Sigmoid colon (tissue), 6 donors: ENCODE measurements at regions not wholly inside any gene's neighbourhood (a gene's known extent, or its start where the extent isn't known, plus 50 kb on each side); places are given as distances from the start of the nearest gene placed in this dataset.

ENCODE experiments used
- DNase-seq: peaks from one replicate; pipeline ENCODE4 v3.0.0-alpha.2; 2019
- H3K27ac ChIP-seq, 4 donors: fragments of 200-600 bp; sonication (generic); one replicate each; pipeline ENCODE4 v1.5.1; 2016 to 2019; ENCODE audit warnings: mild to moderate bottlenecking in 1 of 4
- H3K27me3 ChIP-seq, 3 donors: fragments of 200-600 bp; sonication (generic); one replicate each; pipeline ENCODE4 v1.5.1; 2019; ENCODE audit warnings: mild to moderate bottlenecking in 1 of 3
- H3K36me3 ChIP-seq, 4 donors: fragments of 200-600 bp; sonication (generic); one replicate each; pipeline ENCODE4 v1.5.1; 2016 to 2019
- H3K4me1 ChIP-seq, 4 donors: fragments of 200-600 bp; sonication (generic); one replicate each; pipeline ENCODE4 v1.5.1; 2017 to 2019
- H3K4me3 ChIP-seq, 4 donors: fragments of 200-600 bp; sonication (generic); one replicate each; pipeline ENCODE4 v1.5.1; 2017 to 2019; ENCODE audit warnings: mild to moderate bottlenecking in 2 of 4, moderate library complexity in 1 of 4
- H3K9me3 ChIP-seq, 4 donors: fragments of 200-600 bp in 3 of 4; sonication (generic) in 3 of 4; one replicate each; pipeline versions ENCODE4 v1.5.1 to v1.6.1; 2013 to 2019
- CTCF ChIP-seq, 4 experiments: fragments of 450-650 bp in 3 of 4; fragments of 200-600 bp in 1 of 4; IDR thresholded peaks; one replicate each; pipeline ENCODE4 v1.5.1; 2016 to 2019; ENCODE audit warnings: antibody characterized with exemption in 4 of 4, mild to moderate bottlenecking in 3 of 4, moderate library complexity in 2 of 4
- EP300 ChIP-seq, 4 donors: sonication (generic); formaldehyde crosslinking; IDR thresholded peaks; one replicate each; pipeline ENCODE4 v1.6.1; 2017; ENCODE audit warnings: antibody characterized with exemption in 4 of 4
- POLR2A ChIP-seq, 2 donors: fragments of 450-650 bp; IDR thresholded peaks; one replicate each; pipeline ENCODE4 v1.6.1; 2016; ENCODE audit warnings: antibody characterized with exemption in 2 of 2, mild to moderate bottlenecking in 2 of 2, moderate library complexity in 2 of 2
- POLR2AphosphoS5 ChIP-seq, 4 donors: sonication (generic); formaldehyde crosslinking; IDR thresholded peaks; one replicate each; pipeline ENCODE4 v1.6.1; 2017; ENCODE audit warnings: antibody characterized with exemption in 4 of 4
- WGBS, 2 donors: extraction: QIAGEN DNeasy Blood & Tissue Kit; methylation state at CpG; one replicate each; pipeline ENCODE4 v1.1.7; 2013; 5-methylcytosine and 5-hydroxymethylcytosine counted together
- intact Hi-C: fragments of 100-400 bp; cut with DNase I; formaldehyde crosslinking; loops from one replicate; pipeline ENCODE4 v1.15.1; 2023
- donor health status: healthy with polysubstance abuse.
- donor health status: healthy.

GRCh38 chr1:101307985-101308689 lies 71.3 kb downstream of the S1PR1 start:
- 56 to 70% methylated on average over 7 of the region's 7 CpGs for WGBS, 2 donors
- Histone ChIP-seq H3K9me3 (no peaks in the 10 kb centered on the region), H3K4me3 (no peak overlapping the region), H3K27me3 (peaks cover 0 to 13% (median 0%) of the 10 kb centered on the region in 3 donors), H3K36me3 (no peaks in the 10 kb centered on the region), H3K27ac (no peak overlapping the region), H3K4me1 (peaks cover 0 to 8% (median 5%) of the 10 kb centered on the region in 4 donors)
- intact Hi-C loops, result loop anchor here (2.0 kb wide), 1 partner anchor 49 kb away; no protein-coding TSS in a partner anchor
- TF ChIP-seq CTCF (IDR thresholded peaks at IDR 0.05) (no peak), POLR2AphosphoS5 (IDR thresholded peaks at IDR 0.05) (no peak), EP300 (IDR thresholded peaks at IDR 0.05) (no peak), POLR2A (IDR thresholded peaks at IDR 0.05) (no peak)
- DNase-seq, result no peak

GRCh38 chr1:101308935-101309333 lies 72.1 kb downstream of the S1PR1 start:
- no peaks in the 10 kb centered on the region for H3K36me3 ChIP-seq
- H3K4me1 ChIP-seq, result peaks cover 0 to 8% (median 5%) of the 10 kb centered on the region in 4 donors
- no peak overlapping the region for H3K27ac ChIP-seq
- peak overlapping the region in 1 of 4 donors; percentile 45 for H3K4me3 ChIP-seq
- DNase-seq, result no peak
- H3K27me3 ChIP-seq, result peaks cover 0 to 13% (median 0%) of the 10 kb centered on the region in 3 donors
- TF ChIP-seq POLR2A (IDR thresholded peaks at IDR 0.05) (no peak), CTCF (IDR thresholded peaks at IDR 0.05) (no peak), POLR2AphosphoS5 (IDR thresholded peaks at IDR 0.05) (no peak), EP300 (IDR thresholded peaks at IDR 0.05) (no peak)
- no peaks in the 10 kb centered on the region for H3K9me3 ChIP-seq
- WGBS, 2 donors, result 14 to 16% methylated on average over 8 of the region's 8 CpGs
- intact Hi-C loops, result loop anchor here (2.0 kb wide), 1 partner anchor 48 kb away; no protein-coding TSS in a partner anchor

- H3K36me3 ChIP-seq, result no peaks in the 10 kb centered on the region
- H3K27me3 ChIP-seq, result peaks cover 0 to 13% (median 0%) of the 10 kb centered on the region in 3 donors
- H3K4me3 ChIP-seq, result peak overlapping the region in 3 of 4 donors; percentile 16 to 45 (median 45)
- no peaks in the 10 kb centered on the region for H3K9me3 ChIP-seq
- TF ChIP-seq CTCF (IDR thresholded peaks at IDR 0.05) (peak; percentile 18 to 82 (median 58)), POLR2A (IDR thresholded peaks at IDR 0.05) (no peak)
- peaks cover 0 to 8% (median 5%) of the 10 kb centered on the region in 4 donors for H3K4me1 ChIP-seq
- peak; percentile 73 for DNase-seq
- H3K27ac ChIP-seq, result no peak overlapping the region
- WGBS, 2 donors, result 6% methylated on average over 37 of the region's 37 CpGs
- intact Hi-C loops, result loop anchor here (2.0 kb wide), 1 partner anchor 47 kb away; no protein-coding TSS in a partner anchor
These were observed 72.8 kb downstream of the S1PR1 start for GRCh38 chr1:101309334-101310311.

GRCh38 chr1:101310506-101310905 lies 73.7 kb downstream of the S1PR1 start:
- 29 to 67% methylated on average over 2 of the region's 2 CpGs for WGBS, 2 donors
- H3K9me3 ChIP-seq, result no peaks in the 10 kb centered on the region
- H3K36me3 ChIP-seq, result no peaks in the 10 kb centered on the region
- peaks cover 0 to 13% (median 0%) of the 10 kb centered on the region in 3 donors for H3K27me3 ChIP-seq
- H3K4me3 ChIP-seq, result no peak overlapping the region
- peaks cover 0 to 8% (median 5%) of the 10 kb centered on the region in 4 donors for H3K4me1 ChIP-seq
- TF ChIP-seq CTCF (IDR thresholded peaks at IDR 0.05) (no peak), POLR2A (IDR thresholded peaks at IDR 0.05) (no peak), POLR2AphosphoS5 (IDR thresholded peaks at IDR 0.05) (no peak), EP300 (IDR thresholded peaks at IDR 0.05) (no peak)
- DNase-seq, result no peak
- H3K27ac ChIP-seq, result no peak overlapping the region
- intact Hi-C loops, result no loop called here
